LNCAP (cell line): ENCODE measurements at regions not wholly inside any gene's neighbourhood (a gene's known extent, or its start where the extent isn't known, plus 50 kb on each side); places are given as distances from the start of the nearest gene placed in this dataset.

Experiments used
- CTCF ChIP-seq: fragments of 450-650 bp; IDR thresholded peaks from 2 replicates; pipeline ENCODE4 v1.5.1; 2017; ENCODE audit warnings: mild to moderate bottlenecking

GRCh38 chr6:21350926-21351325 is 242.6 kb upstream of the SOX4 start:
- TF ChIP-seq CTCF, result no peak

GRCh38 chr6:21352131-21352530 is 241.4 kb upstream of the SOX4 start:
- TF ChIP-seq CTCF, result no peak

GRCh38 chr6:21354805-21355238 is 238.7 kb upstream of the SOX4 start:
- TF ChIP-seq CTCF, result no peak

GRCh38 chr6:21355638-21356037 is 237.9 kb upstream of the SOX4 start:
- TF ChIP-seq CTCF, result no peak

- no peak for TF ChIP-seq CTCF
Measured at GRCh38 chr6:21357262-21357661, 236.3 kb upstream of the SOX4 start.

GRCh38 chr6:21359926-21360325 is 233.6 kb upstream of the SOX4 start:
- TF ChIP-seq CTCF, result no peak

GRCh38 chr6:21360336-21360735 is 233.2 kb upstream of the SOX4 start:
- TF ChIP-seq CTCF, result no peak

- TF ChIP-seq CTCF, result no peak
Measured at GRCh38 chr6:21367148-21367547, 226.4 kb upstream of the SOX4 start.
